HG03432 (cell line): ENCODE measurements at regions not wholly inside any gene's neighbourhood (a gene's known extent, or its start where the extent isn't known, plus 50 kb on each side); places are given as distances from the start of the nearest gene placed in this dataset.

Experiments used
- ATAC-seq: cut with Tn5 transposase; IDR thresholded peaks from one replicate; pipeline ENCODE4 v1.9.1; 2021; ENCODE audit warnings: mild to moderate bottlenecking, moderate library complexity; ENCODE audit not compliant: unreplicated experiment

- ATAC-seq = no peak
These were observed 231.0 kb downstream of the ALG10B start for GRCh38 chr12:38547586-38547985.

- ATAC-seq = no peak
These were observed 239.3 kb downstream of the ALG10B start for GRCh38 chr12:38555620-38556591.

- ATAC-seq = no peak
These were observed 240.1 kb downstream of the ALG10B start for GRCh38 chr12:38556647-38557046.

GRCh38 chr12:38585086-38585485 is 268.5 kb downstream of the ALG10B start:
- peak; percentile 86 for ATAC-seq

GRCh38 chr12:38586789-38587188 is 270.2 kb downstream of the ALG10B start:
- ATAC-seq = no peak

GRCh38 chr12:38587594-38587993 is 271.0 kb downstream of the ALG10B start:
- no peak for ATAC-seq

- ATAC-seq = no peak
These were observed 272.2 kb downstream of the ALG10B start for GRCh38 chr12:38588624-38589305.

- no peak for ATAC-seq
These were observed 272.7 kb downstream of the ALG10B start for GRCh38 chr12:38589306-38589632.

- no peak for ATAC-seq
These were observed 285.4 kb downstream of the ALG10B start for GRCh38 chr12:38601949-38602348.
